ENCODE measurements at regions not wholly inside any gene's neighbourhood (a gene's known extent, or its start where the extent isn't known, plus 50 kb on each side); places are given as distances from the start of the nearest gene placed in this dataset.
"Not testable (repeated sequence)": the region's sequence is repeated elsewhere in the genome, so short reads cannot be mapped to it uniquely, and the experiment has no call there.

GRCh38 chrX:125492439-125492838, 172.8 kb downstream of the TEX13C start:
- in situ Hi-C loops (cut with MboI), result no loop called here
- Histone ChIP-seq H3K79me2 (ENCODE audit: insufficient read depth) (no peaks in the 10 kb centered on the region), H3K4me3 (no peak overlapping the region), H3K9me2 (ENCODE audit: insufficient read depth) (no peaks in the 10 kb centered on the region), H3K9ac (no peak overlapping the region), H3K36me3 (ENCODE audit: low read depth) (no peaks in the 10 kb centered on the region), H3K4me2 (ENCODE audit: unreplicated experiment) (no peak overlapping the region), H2AFZ (no peak overlapping the region), H3F3A (ENCODE audit: insufficient read depth) (no peaks in the 10 kb centered on the region), H3K4me1 (ENCODE audit: insufficient read depth) (no peaks in the 10 kb centered on the region), H3K27ac (no peak overlapping the region), H3K9me3 (ENCODE audit: low read depth) (no peaks in the 10 kb centered on the region), H3K27me3 (replicated peaks; ENCODE audit: insufficient read depth) (no peaks in the 10 kb centered on the region), H4K20me1 (ENCODE audit: insufficient read depth) (no peaks in the 10 kb centered on the region)
- WGBS, 2 experiments (ENCODE audit: low coverage in 1 of 2, low lambda C conversion rate in 2 of 2, missing lambda C conversion rate in 2 of 2), result 17 to 31% methylated on average over 2 of the region's 2 CpGs
- TF ChIP-seq EZH2phosphoT487 (IDR thresholded peaks at IDR 0.05; ENCODE audit: insufficient read depth, low read depth) (no peak), EZH2 (IDR thresholded peaks at IDR 0.05; ENCODE audit: insufficient read depth, poor library complexity, severe bottlenecking) (no peak)
- no peak for DNase-seq

- H3K4me3 ChIP-seq; in situ Hi-C loops (cut with MboI): not testable (repeated sequence)
Measured at GRCh38 chrX:125493004-125493403, 173.3 kb downstream of the TEX13C start.

GRCh38 chrX:125497667-125498066, 178.0 kb downstream of the TEX13C start:
- H3F3A ChIP-seq (ENCODE audit: insufficient read depth), result no peaks in the 10 kb centered on the region

More at GRCh38 chrX:125493004-125493403, 173.3 kb downstream of the TEX13C start:
- H3K9ac ChIP-seq; H3K9me2 ChIP-seq (ENCODE audit: insufficient read depth); H3K36me3 ChIP-seq (ENCODE audit: low read depth); H3K9me3 ChIP-seq (ENCODE audit: low read depth); H3K27ac ChIP-seq; H3K27me3 ChIP-seq (replicated peaks; ENCODE audit: insufficient read depth); H4K20me1 ChIP-seq (ENCODE audit: insufficient read depth); H3K4me2 ChIP-seq (ENCODE audit: unreplicated experiment); H3K4me1 ChIP-seq (ENCODE audit: insufficient read depth); H2AFZ ChIP-seq; H3F3A ChIP-seq (ENCODE audit: insufficient read depth); DNase-seq; H3K79me2 ChIP-seq (ENCODE audit: insufficient read depth): not testable (repeated sequence)
- WGBS, 2 experiments (ENCODE audit: low coverage in 1 of 2, low lambda C conversion rate in 2 of 2, missing lambda C conversion rate in 2 of 2), result 0 to 21% methylated on average over 2 of the region's 2 CpGs

GRCh38 chrX:125503769-125504168, 184.1 kb downstream of the TEX13C start:
- Histone ChIP-seq H3K4me2 (ENCODE audit: unreplicated experiment) (no peak overlapping the region), H3K79me2 (ENCODE audit: insufficient read depth) (no peaks in the 10 kb centered on the region), H3K36me3 (ENCODE audit: low read depth) (no peaks in the 10 kb centered on the region), H3K4me1 (ENCODE audit: insufficient read depth) (no peaks in the 10 kb centered on the region), H2AFZ (no peak overlapping the region), H3K9ac (no peak overlapping the region), H3K27me3 (replicated peaks; ENCODE audit: insufficient read depth) (no peaks in the 10 kb centered on the region), H3K9me2 (ENCODE audit: insufficient read depth) (no peaks in the 10 kb centered on the region), H3K27ac (no peak overlapping the region), H3F3A (ENCODE audit: insufficient read depth) (no peaks in the 10 kb centered on the region), H3K9me3 (ENCODE audit: low read depth) (no peaks in the 10 kb centered on the region), H4K20me1 (ENCODE audit: insufficient read depth) (no peaks in the 10 kb centered on the region), H3K4me3 (no peak overlapping the region)
- DNase-seq, result no peak
- in situ Hi-C loops (cut with MboI), result no loop called here
- WGBS, 2 experiments (ENCODE audit: low coverage in 1 of 2, low lambda C conversion rate in 2 of 2, missing lambda C conversion rate in 2 of 2), result 10 to 29% methylated on average over 2 of the region's 2 CpGs
- no peak for TF ChIP-seq EZH2 (IDR thresholded peaks at IDR 0.05; ENCODE audit: insufficient read depth, poor library complexity, severe bottlenecking)
- no peak for TF ChIP-seq EZH2phosphoT487 (IDR thresholded peaks at IDR 0.05; ENCODE audit: insufficient read depth, low read depth)

More at GRCh38 chrX:125497667-125498066, 178.0 kb downstream of the TEX13C start:
- Histone ChIP-seq H3K27me3 (replicated peaks; ENCODE audit: insufficient read depth) (no peaks in the 10 kb centered on the region), H3K4me2 (ENCODE audit: unreplicated experiment) (no peak overlapping the region), H4K20me1 (ENCODE audit: insufficient read depth) (no peaks in the 10 kb centered on the region), H3K9ac (no peak overlapping the region), H3K9me3 (ENCODE audit: low read depth) (no peaks in the 10 kb centered on the region), H3K36me3 (ENCODE audit: low read depth) (no peaks in the 10 kb centered on the region), H3K4me1 (ENCODE audit: insufficient read depth) (no peaks in the 10 kb centered on the region), H3K9me2 (ENCODE audit: insufficient read depth) (no peaks in the 10 kb centered on the region), H2AFZ (no peak overlapping the region), H3K4me3 (no peak overlapping the region), H3K79me2 (ENCODE audit: insufficient read depth) (no peaks in the 10 kb centered on the region), H3K27ac (no peak overlapping the region)
- no peak for DNase-seq
- 8 to 24% methylated on average over 3 of the region's 3 CpGs for WGBS, 2 experiments (ENCODE audit: low coverage in 1 of 2, low lambda C conversion rate in 2 of 2, missing lambda C conversion rate in 2 of 2)
- in situ Hi-C loops (cut with MboI), result no loop called here
- TF ChIP-seq EZH2phosphoT487 (IDR thresholded peaks at IDR 0.05; ENCODE audit: insufficient read depth, low read depth) (no peak), EZH2 (IDR thresholded peaks at IDR 0.05; ENCODE audit: insufficient read depth, poor library complexity, severe bottlenecking) (no peak)

GRCh38 chrX:125505207-125505606, 185.5 kb downstream of the TEX13C start:
- in situ Hi-C loops (cut with MboI), result no loop called here
- no peaks in the 10 kb centered on the region for H3K36me3 ChIP-seq (ENCODE audit: low read depth)

More at GRCh38 chrX:125505207-125505606, 185.5 kb downstream of the TEX13C start:
- Histone ChIP-seq H2AFZ (no peak overlapping the region), H3K9ac (no peak overlapping the region), H3K79me2 (ENCODE audit: insufficient read depth) (no peaks in the 10 kb centered on the region), H3K27ac (no peak overlapping the region), H3F3A (ENCODE audit: insufficient read depth) (no peaks in the 10 kb centered on the region), H3K4me2 (ENCODE audit: unreplicated experiment) (no peak overlapping the region), H3K9me2 (ENCODE audit: insufficient read depth) (no peaks in the 10 kb centered on the region), H3K27me3 (replicated peaks; ENCODE audit: insufficient read depth) (no peaks in the 10 kb centered on the region), H4K20me1 (ENCODE audit: insufficient read depth) (no peaks in the 10 kb centered on the region), H3K4me3 (no peak overlapping the region), H3K9me3 (ENCODE audit: low read depth) (no peaks in the 10 kb centered on the region), H3K4me1 (ENCODE audit: insufficient read depth) (no peaks in the 10 kb centered on the region)
- WGBS, 2 experiments (ENCODE audit: low coverage in 1 of 2, low lambda C conversion rate in 2 of 2, missing lambda C conversion rate in 2 of 2), result 0 to 13% methylated on average over 2 of the region's 2 CpGs
- TF ChIP-seq EZH2phosphoT487 (IDR thresholded peaks at IDR 0.05; ENCODE audit: insufficient read depth, low read depth) (no peak), EZH2 (IDR thresholded peaks at IDR 0.05; ENCODE audit: insufficient read depth, poor library complexity, severe bottlenecking) (no peak)
- peak; percentile 15 for DNase-seq
